CD14-positive monocyte (primary cell): ENCODE measurements at regions not wholly inside any gene's neighbourhood (a gene's known extent, or its start where the extent isn't known, plus 50 kb on each side); places are given as distances from the start of the nearest gene placed in this dataset.
"Not testable (repeated sequence)": the region's sequence is repeated elsewhere in the genome, so short reads cannot be mapped to it uniquely, and the experiment has no call there.

Experiments used
- DNase-seq, 3 donors: peaks; one replicate each; pipeline ENCODE4 v3.0.0-alpha.2; 2011 to 2022
- H2AFZ ChIP-seq: 2 replicates; pipeline ENCODE4 v1.6.0; 2012; ENCODE audit warnings: mild to moderate bottlenecking, low read depth, low read length, inconsistent platforms; ENCODE audit not compliant: insufficient read depth, poor library complexity, severe bottlenecking
- H3K27ac ChIP-seq, 2 donors: 1 replicate in 1 of 2; 2 replicates in 1 of 2; pipeline ENCODE4 v1.5.1; 2012 to 2013; ENCODE audit warnings: low read length in 2 of 2, control low read depth in 1 of 2, inconsistent platforms in 1 of 2, low read depth in 1 of 2, mild to moderate bottlenecking in 1 of 2
- H3K27me3 ChIP-seq, 2 donors: one replicate each; pipeline versions ENCODE4 v1.6.0 to v1.6.1; 2011 to 2013; ENCODE audit warnings: low read length in 2 of 2; ENCODE audit not compliant: control insufficient read depth in 2 of 2, insufficient read depth in 2 of 2
- H3K36me3 ChIP-seq, 2 donors: replicated peaks in 1 of 2; 1 replicate in 1 of 2; 2 replicates in 1 of 2; pipeline versions ENCODE4 v1.5.1 to v1.6.1; 2012 to 2013; ENCODE audit warnings: low read length in 2 of 2, control low read depth in 1 of 2, inconsistent platforms in 1 of 2, mild to moderate bottlenecking in 1 of 2; ENCODE audit not compliant: insufficient read depth in 2 of 2, control insufficient read depth in 1 of 2
- H3K4me1 ChIP-seq, 2 donors: 1 replicate in 1 of 2; 2 replicates in 1 of 2; pipeline versions ENCODE4 v1.5.1 to v1.6.1; 2012 to 2013; ENCODE audit warnings: low read length in 2 of 2, control low read depth in 1 of 2, inconsistent platforms in 1 of 2, mild to moderate bottlenecking in 1 of 2, moderate library complexity in 1 of 2; ENCODE audit not compliant: insufficient read depth in 2 of 2, control insufficient read depth in 1 of 2
- H3K4me2 ChIP-seq: replicated peaks from 2 replicates; pipeline ENCODE3; 2012; ENCODE audit warnings: low read length, moderate library complexity, mild to moderate bottlenecking; ENCODE audit not compliant: poor library complexity, severe bottlenecking; ENCODE audit errors: extremely low read depth
- H3K4me3 ChIP-seq, 3 experiments: fragments of 200-600 bp in 1 of 3; sonication (generic) in 1 of 3; replicated peaks in 1 of 3; 1 replicate in 2 of 3; 2 replicates in 1 of 3; pipeline ENCODE4 v1.5.1; 2011 to 2013; ENCODE audit warnings: low read length in 3 of 3, mild to moderate bottlenecking in 3 of 3, control low read depth in 2 of 3, low read depth in 2 of 3, inconsistent platforms in 1 of 3, moderate library complexity in 1 of 3
- H3K79me2 ChIP-seq: 2 replicates; pipeline ENCODE4 v1.6.0; 2012; ENCODE audit warnings: mild to moderate bottlenecking, control low read depth, inconsistent platforms, low read length, moderate library complexity; ENCODE audit not compliant: insufficient read depth
- H3K9ac ChIP-seq: 2 replicates; pipeline ENCODE4 v1.6.0; 2017; ENCODE audit warnings: low read length, mild to moderate bottlenecking; ENCODE audit not compliant: insufficient read depth, poor library complexity, severe bottlenecking
- H3K9me3 ChIP-seq, 2 donors: replicated peaks in 1 of 2; 1 replicate in 1 of 2; 2 replicates in 1 of 2; pipeline versions ENCODE4 v1.5.1 to v1.6.1; 2012 to 2013; ENCODE audit warnings: low read length in 2 of 2, control low read depth in 1 of 2; ENCODE audit not compliant: control insufficient read depth in 1 of 2, insufficient read depth in 1 of 2
- H4K20me1 ChIP-seq: 2 replicates; pipeline ENCODE4 v1.6.0; 2012; ENCODE audit warnings: mild to moderate bottlenecking, low read length, control low read depth, moderate library complexity; ENCODE audit not compliant: insufficient read depth
- H3K27ac Mint-ChIP-seq, 7 donors: one replicate each; pipeline ENCODE4 v1.8.0; 2020; ENCODE audit warnings: mild to moderate bottlenecking in 7 of 7, mixed read lengths in 7 of 7, moderate library complexity in 6 of 7, inconsistent platforms in 2 of 7
- H3K27me3 Mint-ChIP-seq, 3 donors: one replicate each; pipeline ENCODE4 v1.8.0; 2021 to 2022; ENCODE audit warnings: low read depth in 3 of 3, mild to moderate bottlenecking in 3 of 3, mixed read lengths in 3 of 3, moderate library complexity in 3 of 3, inconsistent platforms in 1 of 3
- H3K36me3 Mint-ChIP-seq, 2 donors: one replicate each; pipeline ENCODE4 v1.8.0; 2020; ENCODE audit warnings: mixed read lengths in 2 of 2, inconsistent platforms in 1 of 2, mild to moderate bottlenecking in 1 of 2
- H3K4me1 Mint-ChIP-seq: one replicate; pipeline ENCODE4 v1.8.0; 2020; ENCODE audit warnings: mild to moderate bottlenecking, mixed read lengths
- H3K4me3 Mint-ChIP-seq, 2 donors: one replicate each; pipeline ENCODE4 v1.8.0; 2020; ENCODE audit warnings: mild to moderate bottlenecking in 2 of 2, mixed read lengths in 2 of 2, moderate library complexity in 1 of 2
- H3K9me3 Mint-ChIP-seq, 7 donors: one replicate each; pipeline ENCODE4 v1.8.0; 2020 to 2022; ENCODE audit warnings: mixed read lengths in 7 of 7, mild to moderate bottlenecking in 6 of 7, moderate library complexity in 6 of 7, inconsistent platforms in 2 of 7
- WGBS: methylation state at CpG from one replicate; pipeline ENCODE4 v1.1.5; 2013; ENCODE audit warnings: missing lambda C conversion rate; ENCODE audit not compliant: insufficient coverage; 5-methylcytosine and 5-hydroxymethylcytosine counted together
- intact Hi-C, 2 donors: fragments of 100-400 bp; cut with micrococcal nuclease; formaldehyde crosslinking; loops; one replicate each; pipeline versions ENCODE4 v1.15.0 to v1.15.1; 2023
- TF ChIP-seq, protein P1 (sequence below): fragments of 200-600 bp; IDR thresholded peaks from one replicate; pipeline ENCODE4 v1.8.0; 2022; ENCODE audit warnings: antibody characterized with exemption, mild to moderate bottlenecking

- H3K9ac ChIP-seq, H3K4me3 ChIP-seq, H3K4me3 Mint-ChIP-seq, H3K36me3 ChIP-seq, DNase-seq, intact Hi-C loops, H3K27me3 ChIP-seq, H2AFZ ChIP-seq, H4K20me1 ChIP-seq, H3K27me3 Mint-ChIP-seq, H3K9me3 ChIP-seq, H3K79me2 ChIP-seq, H3K36me3 Mint-ChIP-seq, H3K9me3 Mint-ChIP-seq, H3K4me2 ChIP-seq: not testable (repeated sequence)
- Mint-ChIP-seq H3K27ac (peak overlapping the region in 4 of 7 donors; percentile 8 to 83 (median 42)), H3K4me1 (peaks cover 42% of the 10 kb centered on the region)
- WGBS, result no CpG with 5 or more reads among the region's 8 CpGs
- peaks cover 45 to 57% of the 10 kb centered on the region in 2 donors for H3K4me1 ChIP-seq
- H3K27ac ChIP-seq, result peak overlapping the region; percentile 78 to 87
Observed at GRCh38 chr20:53719171-53719803, 125.6 kb upstream of the ZNF217 start.

DNA sequence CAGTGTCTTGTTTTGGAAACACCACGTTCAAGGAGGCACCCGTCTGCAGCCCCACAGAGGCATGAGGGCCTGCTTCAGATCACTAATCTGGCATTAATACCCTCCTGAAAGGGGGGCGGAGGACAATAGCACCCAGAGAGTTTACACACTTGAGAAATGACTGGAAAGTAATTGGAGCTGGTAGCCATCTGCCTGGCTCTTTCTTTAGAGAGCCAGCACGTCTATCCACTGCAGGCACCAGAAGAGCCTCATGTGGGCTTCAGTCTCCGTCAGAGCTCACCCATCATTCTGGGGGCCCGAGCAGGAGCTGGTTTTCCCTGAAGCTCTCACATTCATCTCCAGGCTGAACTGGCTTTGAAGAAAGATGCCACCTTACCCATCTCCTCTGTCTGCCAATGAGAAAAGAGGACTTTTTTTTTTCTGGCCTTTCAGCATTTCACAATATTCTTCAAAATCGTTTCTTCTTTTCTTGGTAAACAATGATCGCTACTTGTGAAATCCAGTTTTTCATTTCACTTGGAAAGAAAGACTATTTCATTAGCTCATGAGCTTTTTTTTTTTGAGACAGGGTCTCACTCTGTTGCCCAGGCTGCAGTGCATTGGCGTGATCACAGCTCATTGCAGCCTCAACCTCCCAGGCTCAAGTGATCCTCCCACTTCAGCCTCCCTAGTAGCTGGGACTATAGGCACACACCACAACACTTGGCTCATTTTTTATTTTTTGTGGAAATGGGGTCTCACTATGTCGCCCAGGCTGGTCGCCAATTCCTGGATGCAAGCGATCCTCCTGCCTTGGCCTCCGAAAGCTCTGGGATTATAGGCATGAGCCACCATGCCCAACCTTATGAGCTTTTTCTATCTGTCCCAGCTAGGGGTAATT is 124.7 kb upstream of the ZNF217 start:
- 51% methylated on average over 5 of the region's 13 CpGs for WGBS

More for the DNA sequence above, 124.7 kb upstream of the ZNF217 start:
- Histone ChIP-seq H3K27me3 (no peaks in the 10 kb centered on the region), H3K4me1 (peaks cover 45 to 57% of the 10 kb centered on the region in 2 donors), H3K79me2 (no peaks in the 10 kb centered on the region), H3K9ac (no peak overlapping the region), H3K27ac (peak overlapping the region; percentile 78 to 87), H3K4me2 (peak overlapping the region; percentile 20), H3K9me3 (no peaks in the 10 kb centered on the region), H3K36me3 (no peaks in the 10 kb centered on the region), H2AFZ (no peak overlapping the region), H4K20me1 (no peaks in the 10 kb centered on the region), H3K4me3 (peak overlapping the region in 1 of 3 experiments; percentile 30)
- intact Hi-C loops, result no loop called here
- H3K4me3 Mint-ChIP-seq, result no peak overlapping the region
- no peaks in the 10 kb centered on the region for H3K36me3 Mint-ChIP-seq
- H3K27ac Mint-ChIP-seq, result peak overlapping the region; percentile 80 to 96 (median 91)
- H3K4me1 Mint-ChIP-seq, result peaks cover 40% of the 10 kb centered on the region
- TF ChIP-seq, protein P1, sequence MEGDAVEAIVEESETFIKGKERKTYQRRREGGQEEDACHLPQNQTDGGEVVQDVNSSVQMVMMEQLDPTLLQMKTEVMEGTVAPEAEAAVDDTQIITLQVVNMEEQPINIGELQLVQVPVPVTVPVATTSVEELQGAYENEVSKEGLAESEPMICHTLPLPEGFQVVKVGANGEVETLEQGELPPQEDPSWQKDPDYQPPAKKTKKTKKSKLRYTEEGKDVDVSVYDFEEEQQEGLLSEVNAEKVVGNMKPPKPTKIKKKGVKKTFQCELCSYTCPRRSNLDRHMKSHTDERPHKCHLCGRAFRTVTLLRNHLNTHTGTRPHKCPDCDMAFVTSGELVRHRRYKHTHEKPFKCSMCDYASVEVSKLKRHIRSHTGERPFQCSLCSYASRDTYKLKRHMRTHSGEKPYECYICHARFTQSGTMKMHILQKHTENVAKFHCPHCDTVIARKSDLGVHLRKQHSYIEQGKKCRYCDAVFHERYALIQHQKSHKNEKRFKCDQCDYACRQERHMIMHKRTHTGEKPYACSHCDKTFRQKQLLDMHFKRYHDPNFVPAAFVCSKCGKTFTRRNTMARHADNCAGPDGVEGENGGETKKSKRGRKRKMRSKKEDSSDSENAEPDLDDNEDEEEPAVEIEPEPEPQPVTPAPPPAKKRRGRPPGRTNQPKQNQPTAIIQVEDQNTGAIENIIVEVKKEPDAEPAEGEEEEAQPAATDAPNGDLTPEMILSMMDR, result no peak
- peaks cover 0 to 4% (median 0%) of the 10 kb centered on the region in 3 donors for H3K27me3 Mint-ChIP-seq
- peak in 2 of 3 donors; percentile 42 to 71 for DNase-seq
- H3K9me3 Mint-ChIP-seq, result peaks cover 0 to 3% (median 0%) of the 10 kb centered on the region in 7 donors
